GM12891 (cell line): ENCODE measurements at regions not wholly inside any gene's neighbourhood (a gene's known extent, or its start where the extent isn't known, plus 50 kb on each side); places are given as distances from the start of the nearest gene placed in this dataset.
"Not testable (repeated sequence)": the region's sequence is repeated elsewhere in the genome, so short reads cannot be mapped to it uniquely, and the experiment has no call there.

Experiments used
- POLR2A ChIP-seq: IDR thresholded peaks from 2 replicates; pipeline ENCODE4 v1.6.1; 2011; ENCODE audit warnings: low read depth, low read length, control low read depth
- POLR2AphosphoS5 ChIP-seq: IDR thresholded peaks from 2 replicates; pipeline ENCODE4 v1.6.1; 2011; ENCODE audit warnings: low read depth, low read length, control low read depth
- SPI1 ChIP-seq: IDR thresholded peaks from 2 replicates; pipeline ENCODE4 v1.6.1; 2011; ENCODE audit warnings: low read depth, low read length, control low read depth
- TAF1 ChIP-seq: IDR thresholded peaks from 2 replicates; pipeline ENCODE4 v1.6.1; 2011; ENCODE audit warnings: low read depth, low read length, control low read depth

DNA sequence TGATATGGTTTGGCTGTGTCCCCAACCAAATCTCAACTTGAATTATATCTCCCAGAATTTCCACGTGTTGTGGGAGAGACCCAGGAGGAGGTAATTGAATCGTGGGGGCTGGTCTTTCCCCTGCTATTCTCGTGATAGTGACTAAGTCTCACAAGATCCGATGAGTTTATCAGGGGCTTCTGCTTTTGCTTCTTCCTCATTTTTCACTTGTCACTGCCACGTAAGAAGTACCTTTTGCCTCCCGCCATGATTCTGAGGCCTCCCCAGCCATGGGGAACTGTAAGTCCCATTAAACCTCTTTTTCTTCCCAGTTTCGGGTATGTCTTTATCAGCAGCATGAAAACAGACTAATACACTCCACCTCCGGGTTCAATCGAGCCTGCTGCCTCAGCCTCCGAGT is 54.3 kb upstream of the BICDL1 start:
- not testable (repeated sequence) for TF ChIP-seq POLR2AphosphoS5, POLR2A, TAF1, SPI1
